Posterior cingulate gyrus (tissue), 11 donors: ENCODE measurements at regions not wholly inside any gene's neighbourhood (a gene's known extent, or its start where the extent isn't known, plus 50 kb on each side); places are given as distances from the start of the nearest gene placed in this dataset.
A peak's percentile ranks its signal among the peaks of the same experiment; 100 is the strongest.
"Not testable (repeated sequence)": the region's sequence is repeated elsewhere in the genome, so short reads cannot be mapped to it uniquely, and the experiment has no call there.

Experiments
- DNase-seq, 10 donors: peaks; one replicate each; pipeline versions ENCODE4 v3.0.0 to v3.0.0-alpha.2; 2020 to 2021; ENCODE audit warnings: mixed read lengths in 3 of 10
- intact Hi-C: fragments of 100-400 bp; cut with DNase I; formaldehyde crosslinking; loops from one replicate; pipeline ENCODE4 v1.15.1; 2023

GRCh38 chr5:158227314-158227713 is 368.4 kb upstream of the CLINT1 start:
- DNase-seq, intact Hi-C loops: not testable (repeated sequence)

DNA sequence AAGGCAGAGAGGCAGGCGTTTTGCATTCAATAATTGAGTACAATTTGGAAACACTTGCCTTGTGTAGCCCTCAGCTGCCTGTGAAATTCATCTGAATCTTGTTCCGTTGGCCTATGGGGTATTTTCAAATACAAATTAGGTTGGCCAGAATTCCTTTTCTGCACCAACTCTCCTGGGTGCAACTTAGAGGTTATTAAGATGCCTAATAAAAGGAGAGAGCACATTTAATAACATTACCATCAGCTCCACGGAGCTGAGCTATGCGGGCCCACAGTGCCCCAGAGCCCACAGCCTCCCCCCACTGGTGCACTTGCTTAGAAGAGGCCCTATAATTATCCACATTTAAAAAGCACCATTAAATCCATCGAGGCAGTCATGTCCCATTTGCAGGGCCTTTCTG is 367.6 kb upstream of the CLINT1 start:
- DNase-seq: no peak
- intact Hi-C loops: no loop called here

DNA sequence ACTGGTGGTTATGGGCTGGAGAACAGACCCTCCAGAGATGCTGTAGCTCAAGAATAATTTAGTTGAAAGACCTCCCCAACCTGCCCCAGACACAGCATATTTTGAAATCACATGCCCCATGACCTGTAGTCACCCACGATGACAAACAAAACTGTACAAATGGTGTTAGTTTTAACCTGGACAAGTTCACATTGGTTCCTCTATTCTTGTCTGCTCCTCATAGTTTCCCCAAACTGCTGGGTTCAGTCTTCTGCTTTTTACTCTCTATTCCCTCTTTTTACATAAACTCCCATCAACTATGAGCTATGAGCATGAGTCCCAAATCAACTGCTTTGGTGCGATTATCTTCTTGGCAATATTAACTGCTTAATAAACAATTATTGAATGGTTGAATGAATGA is 365.3 kb upstream of the CLINT1 start:
- DNase-seq: no peak
- intact Hi-C loops: no loop called here

DNA sequence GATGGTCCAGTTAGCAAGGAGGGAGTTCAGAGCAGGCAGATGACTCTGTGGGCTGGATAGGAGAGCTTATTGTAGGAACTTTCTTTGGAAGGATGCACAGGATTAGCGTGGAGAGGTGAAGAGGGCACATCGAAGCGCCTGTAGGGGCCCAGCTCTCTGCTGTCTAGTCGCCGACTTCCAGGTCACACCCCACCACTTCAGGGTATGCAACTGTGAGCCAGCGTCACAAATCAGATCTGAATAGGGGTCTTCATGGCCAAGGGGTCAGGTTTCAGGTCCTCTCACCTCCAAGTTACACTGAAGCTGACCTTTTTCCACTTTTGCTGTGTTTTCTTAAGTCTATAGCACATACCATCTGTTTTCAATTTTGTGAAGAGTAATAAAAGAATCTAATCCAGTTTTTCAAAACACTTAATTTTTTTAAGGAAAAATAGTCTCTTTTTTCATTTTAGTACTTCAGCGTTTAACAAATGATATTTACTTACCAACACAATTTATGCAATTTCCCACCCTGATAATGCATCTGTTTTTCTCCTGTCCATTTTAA is 364.2 kb upstream of the CLINT1 start:
- DNase-seq: no peak
- intact Hi-C loops: no loop called here

DNA sequence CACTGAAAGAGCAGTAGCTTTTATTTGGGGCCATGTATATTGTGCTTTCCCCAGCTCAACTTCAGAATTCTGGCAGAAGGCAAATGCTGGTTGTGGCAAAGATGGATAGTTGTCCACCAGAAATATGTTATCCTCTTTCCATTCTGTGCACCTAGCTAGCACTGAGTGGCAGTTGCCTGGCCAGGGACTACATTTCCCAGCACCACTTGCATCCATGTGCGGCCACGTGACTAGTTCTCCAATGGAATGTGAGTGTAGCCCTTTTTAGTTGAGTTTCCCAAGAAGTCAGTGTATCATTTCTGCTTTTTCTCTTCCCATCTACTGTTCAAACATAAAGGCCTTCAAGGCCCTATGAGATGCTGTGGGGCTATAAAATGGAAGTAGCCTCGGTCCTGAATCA is 354.0 kb upstream of the CLINT1 start:
- DNase-seq: no peak

DNA sequence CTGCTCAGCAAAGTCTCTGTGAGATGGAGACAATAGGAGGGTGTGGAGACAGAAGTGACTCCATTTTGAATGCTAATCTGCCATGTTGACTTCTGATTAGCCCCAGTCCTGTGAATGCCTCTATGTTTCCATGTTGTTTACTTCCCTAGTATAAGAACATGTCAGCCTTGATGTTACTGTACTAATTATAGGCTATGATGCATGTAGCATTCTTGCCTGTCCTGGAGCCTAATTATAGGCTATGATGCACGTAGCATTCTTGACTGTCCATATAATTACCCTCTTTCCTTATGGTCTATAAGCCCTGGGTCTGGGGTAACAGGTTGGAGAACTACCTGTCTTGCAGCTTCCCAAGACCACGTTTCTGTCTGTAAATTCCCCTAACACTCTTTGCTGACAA is 353.3 kb upstream of the CLINT1 start:
- intact Hi-C loops: no loop called here

More for the DNA sequence above, 354.0 kb upstream of the CLINT1 start:
- intact Hi-C loops: no loop called here

GRCh38 chr5:158209219-158209908 is 350.4 kb upstream of the CLINT1 start:
- intact Hi-C loops: no loop called here

More for the DNA sequence above, 353.3 kb upstream of the CLINT1 start:
- DNase-seq: no peak

GRCh38 chr5:158207733-158208132 is 348.8 kb upstream of the CLINT1 start:
- intact Hi-C loops: no loop called here

More at GRCh38 chr5:158209219-158209908, 350.4 kb upstream of the CLINT1 start:
- no peak for DNase-seq

DNA sequence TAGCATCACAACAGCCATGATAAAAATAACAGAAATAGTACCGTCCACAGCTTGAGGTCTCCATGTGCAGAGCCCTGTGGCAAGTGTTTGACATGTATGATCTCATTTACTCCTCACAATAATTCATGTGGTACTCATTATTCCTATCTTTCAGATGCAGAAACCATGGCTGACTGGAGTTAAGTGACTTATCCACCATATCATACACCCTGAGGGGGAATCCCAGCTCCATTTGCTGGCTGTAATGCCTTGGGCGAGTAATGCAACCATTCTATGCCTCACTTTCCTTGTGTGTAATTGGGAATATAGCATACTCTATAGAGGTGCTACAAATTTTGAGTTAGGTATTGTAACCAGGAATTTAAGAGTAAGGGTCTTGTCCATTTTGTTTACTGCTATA is 347.0 kb upstream of the CLINT1 start:
- no peak for DNase-seq
- intact Hi-C loops: no loop called here

More at GRCh38 chr5:158207733-158208132, 348.8 kb upstream of the CLINT1 start:
- DNase-seq: no peak

- DNase-seq: peak in 8 of 10 donors; percentile 18 to 89 (median 49)
- intact Hi-C loops: no loop called here
Measured at GRCh38 chr5:158203261-158203660, 344.3 kb upstream of the CLINT1 start.

DNA sequence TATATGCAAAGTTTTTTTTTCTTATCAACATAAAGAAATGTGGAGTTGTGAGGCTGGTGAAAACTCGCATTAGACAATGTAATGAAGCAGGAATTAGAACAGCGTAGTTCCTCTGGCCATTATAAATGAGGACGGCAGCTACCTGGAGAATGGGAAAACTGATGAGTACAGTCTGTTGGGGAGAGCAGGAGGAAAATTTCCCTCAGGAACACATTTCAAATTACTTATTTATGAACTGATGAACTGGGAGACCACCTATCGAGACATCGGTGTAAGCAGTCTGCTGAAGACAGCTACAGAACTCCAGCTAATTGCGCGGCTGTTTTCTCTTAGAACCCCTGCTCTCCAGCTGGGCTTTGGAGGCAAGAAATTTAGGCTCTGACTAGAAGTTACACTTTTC is 343.9 kb upstream of the CLINT1 start:
- intact Hi-C loops: no loop called here

DNA sequence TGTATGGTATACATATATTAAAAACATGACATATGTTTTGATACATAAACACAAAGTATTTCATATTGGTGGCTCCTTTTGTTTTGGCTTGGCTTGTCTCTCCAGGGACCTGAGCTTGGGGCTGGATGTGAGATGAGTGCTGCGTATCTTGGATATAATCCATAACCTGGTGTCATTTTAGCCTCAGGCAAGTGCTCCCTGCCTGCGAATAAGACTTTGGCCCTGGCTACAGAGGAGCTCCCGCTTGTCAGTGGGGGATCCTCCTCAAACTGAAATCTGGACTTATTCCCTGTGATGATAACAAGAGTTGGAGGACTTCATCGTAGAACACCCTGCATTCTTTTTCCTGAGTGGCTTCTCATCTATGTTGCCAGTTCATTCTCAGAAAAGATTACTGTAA is 341.7 kb upstream of the CLINT1 start:
- intact Hi-C loops: no loop called here
- no peak for DNase-seq

More for the DNA sequence above, 343.9 kb upstream of the CLINT1 start:
- no peak for DNase-seq

- no peak for DNase-seq
- intact Hi-C loops: no loop called here
Measured at GRCh38 chr5:158198636-158199035, 339.7 kb upstream of the CLINT1 start.

DNA sequence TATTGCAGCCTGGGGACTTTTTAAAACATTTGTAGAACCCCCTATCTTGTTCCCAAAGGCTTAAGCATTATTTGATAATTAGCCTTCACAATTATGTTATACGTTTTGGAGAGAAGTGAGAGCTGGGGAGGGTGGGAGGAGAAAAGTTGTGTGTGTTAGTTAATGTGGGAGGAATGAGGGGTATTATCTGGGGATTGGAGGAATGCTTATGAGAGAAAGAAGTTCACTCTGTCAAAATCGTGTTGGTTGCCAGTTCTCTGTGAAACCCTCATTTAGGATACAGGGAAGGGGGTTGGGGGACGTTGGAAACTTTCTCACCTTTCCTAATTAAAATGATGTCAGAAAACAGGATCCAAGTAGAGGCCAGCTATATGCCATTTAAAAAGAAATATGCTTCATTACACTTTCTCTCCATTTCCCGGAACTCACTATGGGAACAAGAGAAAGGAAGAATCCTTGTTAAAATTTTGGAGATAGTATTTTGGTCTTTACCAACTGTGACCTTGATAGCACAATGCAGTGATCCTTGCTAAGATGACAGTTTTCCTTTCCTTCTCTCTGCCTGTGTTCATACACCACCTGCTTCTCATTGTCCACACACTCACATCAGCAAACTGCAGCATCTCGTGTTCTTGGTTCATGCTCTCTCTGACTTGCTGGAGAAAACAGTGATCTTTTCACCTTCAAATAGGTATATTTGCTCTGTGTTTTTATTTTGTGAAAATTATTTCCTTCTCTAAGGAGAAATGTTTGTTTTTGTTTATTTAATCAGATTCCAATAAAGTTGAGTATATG is 336.7 kb upstream of the CLINT1 start:
- intact Hi-C loops: no loop called here
- no peak for DNase-seq

- no peak for DNase-seq
- intact Hi-C loops: no loop called here
Measured at GRCh38 chr5:158194561-158194976, 335.6 kb upstream of the CLINT1 start.

DNA sequence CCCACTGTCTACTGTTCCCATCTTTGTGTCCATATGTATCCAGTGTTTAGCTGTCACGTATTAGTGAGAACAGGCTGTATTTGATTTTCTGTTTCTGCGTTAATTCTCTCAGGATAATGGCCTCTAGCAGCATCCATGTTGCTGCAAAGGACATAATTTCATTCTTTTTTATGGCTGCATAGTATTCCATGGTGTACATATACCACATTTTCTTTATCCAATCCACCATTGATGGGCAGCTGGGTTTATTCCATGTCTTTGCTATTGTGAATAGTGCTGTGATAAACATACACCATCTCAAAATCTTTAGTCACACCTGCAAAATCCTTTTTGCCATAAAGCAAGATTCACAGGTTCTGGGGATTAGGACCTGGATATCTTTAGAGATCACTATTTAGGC is 334.4 kb upstream of the CLINT1 start:
- DNase-seq, intact Hi-C loops: not testable (repeated sequence)

DNA sequence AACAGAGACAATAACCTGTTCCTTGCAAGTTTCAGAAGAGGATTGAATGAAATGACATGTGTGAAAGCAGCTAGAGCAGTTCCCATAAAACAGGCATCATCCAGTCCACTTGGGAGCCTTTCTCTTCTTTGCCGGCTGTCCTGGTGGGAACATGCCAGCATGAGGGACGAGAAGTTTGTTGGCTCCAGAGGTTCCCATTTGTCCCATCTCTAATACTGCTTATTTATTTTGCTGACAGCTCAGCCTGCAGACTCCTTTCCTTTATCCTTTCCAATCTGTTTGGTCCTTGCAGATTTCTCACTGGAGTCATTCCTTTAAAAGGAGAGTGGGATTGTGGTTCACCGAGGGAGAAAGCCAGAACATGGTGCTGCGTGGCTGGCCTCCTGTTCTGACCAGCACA is 321.5 kb upstream of the CLINT1 start:
- DNase-seq: no peak
- intact Hi-C loops: no loop called here

DNA sequence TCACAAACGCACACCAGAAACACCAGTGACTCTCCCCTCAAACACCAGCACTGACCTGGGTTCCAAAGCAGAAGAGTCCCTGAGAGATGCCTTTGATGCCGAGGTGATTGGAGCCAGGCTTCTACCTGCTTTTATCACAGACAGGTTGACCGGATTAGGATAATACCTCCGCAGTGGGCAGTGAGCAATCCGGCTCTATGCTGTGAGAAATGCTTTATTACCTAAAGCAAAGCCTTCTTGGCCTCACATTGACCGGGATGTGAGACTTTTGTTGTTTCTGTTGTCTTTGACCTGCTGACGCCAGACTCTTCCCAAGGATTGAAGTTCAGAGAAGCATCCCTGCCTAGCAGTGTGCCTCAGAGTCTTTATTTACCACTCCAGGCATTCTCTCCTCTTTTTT is 320.3 kb upstream of the CLINT1 start:
- intact Hi-C loops: loop anchor here (10.0 kb wide), 1 partner anchor 516 kb away; no protein-coding TSS in a partner anchor
- no peak for DNase-seq

GRCh38 chr5:158178535-158178934 is 319.6 kb upstream of the CLINT1 start:
- no peak for DNase-seq

DNA sequence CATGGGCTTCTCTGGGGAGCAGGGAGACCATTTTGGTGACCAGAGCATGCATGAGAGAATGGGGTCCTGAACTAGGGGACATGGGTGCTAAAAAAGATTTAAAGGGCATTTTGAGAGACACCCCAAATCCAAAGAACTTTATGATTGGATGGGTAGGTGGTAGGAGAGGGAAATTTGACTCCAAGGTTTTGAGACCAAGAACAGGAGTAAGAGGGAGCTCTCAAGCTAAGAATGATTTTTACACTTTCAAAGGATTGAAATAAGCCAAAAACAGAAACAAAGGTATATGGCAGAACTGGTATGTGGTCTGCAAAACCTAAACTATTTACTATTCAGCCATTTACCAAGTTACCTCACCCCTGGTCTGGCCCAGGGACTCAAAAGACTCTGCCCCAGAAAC is 318.2 kb upstream of the CLINT1 start:
- DNase-seq: no peak
- intact Hi-C loops: loop anchor here (10.0 kb wide), 1 partner anchor 518 kb away; no protein-coding TSS in a partner anchor

More at GRCh38 chr5:158178535-158178934, 319.6 kb upstream of the CLINT1 start:
- intact Hi-C loops: loop anchor here (10.0 kb wide), 1 partner anchor 516 kb away; no protein-coding TSS in a partner anchor

DNA sequence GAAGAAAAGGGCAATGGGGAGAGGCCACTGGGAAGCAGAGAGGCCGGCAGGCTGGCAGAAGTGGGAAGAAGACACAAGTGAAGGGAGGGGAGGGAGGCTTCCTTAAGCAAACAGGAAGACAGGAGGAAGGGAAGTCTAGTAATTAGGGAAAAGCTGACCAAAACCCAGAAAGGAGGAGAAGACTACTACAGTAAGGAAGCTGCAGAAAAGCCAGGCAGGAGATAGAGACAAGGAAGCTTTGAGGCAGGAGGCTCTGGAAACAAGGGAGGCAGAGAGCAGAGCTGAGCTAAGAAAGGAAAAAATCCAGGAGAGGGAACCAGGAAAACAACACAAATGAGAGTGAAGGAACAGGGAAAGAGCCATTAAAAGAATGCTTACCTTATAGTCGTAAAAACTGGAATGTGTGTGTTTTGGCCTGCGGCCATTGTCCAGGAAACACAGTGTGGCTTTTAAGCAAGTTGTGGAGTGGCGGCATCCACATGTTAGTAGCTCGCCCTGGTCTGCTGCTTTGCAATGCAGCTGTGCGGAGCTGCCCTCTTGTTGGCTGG is 317.1 kb upstream of the CLINT1 start:
- intact Hi-C loops: loop anchor here (1.0 to 10.0 kb wide), 2 partner anchors 519 to 931 kb away; no protein-coding TSS in a partner anchor
- DNase-seq: no peak
